ENCODE measurements at regions not wholly inside any gene's neighbourhood (a gene's known extent, or its start where the extent isn't known, plus 50 kb on each side); places are given as distances from the start of the nearest gene placed in this dataset.

DNA sequence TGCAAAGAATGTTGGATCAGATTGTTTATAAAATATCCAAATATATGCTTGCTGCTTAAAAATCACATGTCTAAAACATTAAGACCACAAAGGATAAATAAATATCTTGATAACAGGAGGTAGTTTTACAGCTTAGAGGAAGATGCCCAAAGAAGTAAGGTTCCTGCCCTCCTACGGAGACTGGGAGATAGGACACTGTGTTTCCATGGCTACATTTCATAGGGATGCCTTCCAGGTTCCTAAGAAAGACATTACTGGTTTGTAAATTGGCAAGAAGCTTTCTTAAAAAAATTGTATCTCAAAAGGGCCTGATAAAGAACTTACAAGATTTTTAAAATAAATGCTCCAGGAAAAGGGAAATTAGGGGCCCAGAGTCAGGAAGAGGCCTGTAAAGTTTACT is 437.2 kb downstream of the HINT1 start:
- no peak for DNase-seq (ENCODE audit: low spot score)

DNA sequence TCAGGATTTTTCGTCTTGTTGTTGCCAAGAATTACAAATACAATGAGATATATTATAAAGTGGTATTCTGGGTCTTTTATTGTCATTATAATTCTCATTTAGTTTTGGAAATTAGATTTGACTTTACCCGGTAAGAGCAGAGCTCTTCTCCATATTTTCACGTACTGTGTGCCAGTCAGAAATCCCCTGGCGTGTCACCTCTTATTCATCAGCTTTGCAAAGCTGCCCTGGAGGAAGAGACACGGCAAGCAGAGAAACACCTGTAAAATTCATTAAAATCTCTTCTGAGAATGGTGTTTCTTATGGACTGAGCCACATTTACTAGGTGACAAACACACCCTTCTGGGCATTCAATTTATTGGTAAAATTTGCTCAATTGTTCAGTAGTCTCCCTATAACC is 440.4 kb downstream of the HINT1 start:
- DNase-seq (ENCODE audit: low spot score), result no peak

DNA sequence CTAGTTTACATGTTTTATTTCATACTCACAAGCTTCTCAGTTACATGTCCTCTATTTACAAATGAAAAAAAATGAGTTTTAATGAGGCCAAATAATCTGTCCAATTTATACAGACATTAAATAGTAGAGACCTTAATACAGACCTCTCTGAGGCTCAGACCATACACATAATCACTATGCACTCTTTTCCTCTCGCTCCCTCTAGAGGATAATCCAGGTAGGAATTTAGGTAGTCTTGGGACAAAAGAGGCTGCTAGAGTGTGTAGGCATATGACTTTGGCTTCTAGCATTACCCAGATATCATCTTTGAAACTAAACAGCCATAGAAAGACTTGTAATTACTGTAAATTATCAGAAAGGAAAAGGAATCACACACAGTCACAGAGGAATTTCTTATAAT is 444.7 kb downstream of the HINT1 start:
- DNase-seq (ENCODE audit: low spot score), result peak; percentile 69

DNA sequence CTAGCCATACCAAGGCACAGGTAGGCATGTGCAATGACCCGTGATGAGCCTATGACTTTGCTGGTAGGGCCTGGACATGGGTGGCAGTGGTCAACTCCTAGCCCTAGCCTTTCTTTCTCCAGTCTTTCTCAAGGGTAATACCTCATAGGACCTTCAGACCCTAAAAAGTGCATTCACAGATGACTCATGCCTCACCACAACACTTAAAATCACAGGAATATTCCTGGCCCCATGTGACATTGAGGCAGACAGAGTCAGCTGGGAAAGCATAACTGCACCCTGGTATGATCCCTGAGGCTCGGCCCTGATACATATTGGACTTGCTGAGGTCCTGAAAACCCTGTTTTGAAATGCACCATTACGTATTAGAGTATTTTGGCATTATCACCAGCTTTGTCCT is 449.5 kb downstream of the HINT1 start:
- DNase-seq (ENCODE audit: low spot score), result no peak

GRCh38 chr5:130714200-130714599 is 450.9 kb downstream of the HINT1 start:
- DNase-seq (ENCODE audit: low spot score), result no peak

DNA sequence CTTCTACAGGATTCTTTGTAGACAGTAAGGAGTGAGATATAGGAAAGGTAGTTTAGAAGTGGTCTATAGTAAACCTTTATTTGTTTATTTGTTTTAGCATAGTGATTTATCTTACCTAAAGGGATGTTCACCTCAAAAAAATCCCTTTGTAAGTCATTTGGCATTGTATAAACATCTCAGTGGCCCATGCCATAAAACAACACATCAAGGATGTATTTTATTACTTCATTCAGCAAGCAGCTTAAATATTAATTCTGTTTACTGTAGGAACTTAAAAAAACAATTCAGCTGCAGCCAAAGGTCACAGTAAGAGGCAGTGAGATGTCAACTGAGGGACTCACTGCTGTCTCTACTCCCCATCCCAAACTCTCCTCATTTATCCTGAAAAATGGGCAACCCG is 452.7 kb downstream of the HINT1 start:
- no peak for DNase-seq (ENCODE audit: low spot score)

DNA sequence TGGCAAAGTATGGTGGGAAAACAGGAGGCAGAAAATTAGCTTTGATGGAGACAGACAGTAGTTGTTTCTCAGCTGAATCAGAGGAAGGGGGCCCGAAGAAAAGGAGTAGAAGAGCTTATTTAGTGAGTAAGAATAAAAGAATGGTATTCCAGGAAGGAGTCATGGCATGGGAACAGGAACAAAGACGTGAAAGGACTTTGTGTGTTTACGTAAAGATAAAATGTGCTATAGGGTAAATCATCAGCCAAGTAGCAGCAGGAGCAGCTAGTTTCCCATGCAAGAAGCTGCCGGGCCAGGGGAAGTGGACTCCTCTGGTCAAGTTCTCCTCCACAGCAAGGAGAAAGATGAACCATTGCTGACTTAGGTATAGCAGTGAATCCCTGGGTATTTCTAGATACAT is 454.5 kb downstream of the HINT1 start:
- DNase-seq (ENCODE audit: low spot score), result no peak

DNA sequence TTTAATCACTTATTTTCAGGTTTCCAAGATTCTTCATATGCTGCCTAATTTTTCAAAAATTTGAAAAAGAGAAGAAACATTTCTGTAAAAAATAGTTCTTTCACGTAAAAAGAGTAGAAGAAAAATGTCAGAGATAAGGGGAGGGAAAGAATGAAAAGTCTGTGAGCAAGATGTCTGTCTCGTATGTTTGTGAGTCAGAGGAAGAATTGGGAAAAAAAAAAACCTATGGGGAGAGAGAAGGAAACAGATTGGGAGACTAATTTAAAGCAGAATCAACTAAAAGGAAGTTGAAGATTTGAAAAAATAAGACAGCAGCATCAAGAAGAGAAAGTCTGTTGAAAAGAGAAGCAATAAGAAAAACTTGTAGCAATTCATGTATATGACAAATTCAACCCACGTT is 456.3 kb downstream of the HINT1 start:
- no peak for DNase-seq (ENCODE audit: low spot score)

- DNase-seq (ENCODE audit: low spot score), result no peak
Observed at GRCh38 chr5:130706696-130707095, 458.4 kb downstream of the HINT1 start.

- no peak for DNase-seq (ENCODE audit: low spot score)
Observed at GRCh38 chr5:130705368-130705767, 459.7 kb downstream of the HINT1 start.

GRCh38 chr5:130693509-130693908 is 471.5 kb downstream of the HINT1 start:
- peak; percentile 32 for DNase-seq (ENCODE audit: low spot score)

DNA sequence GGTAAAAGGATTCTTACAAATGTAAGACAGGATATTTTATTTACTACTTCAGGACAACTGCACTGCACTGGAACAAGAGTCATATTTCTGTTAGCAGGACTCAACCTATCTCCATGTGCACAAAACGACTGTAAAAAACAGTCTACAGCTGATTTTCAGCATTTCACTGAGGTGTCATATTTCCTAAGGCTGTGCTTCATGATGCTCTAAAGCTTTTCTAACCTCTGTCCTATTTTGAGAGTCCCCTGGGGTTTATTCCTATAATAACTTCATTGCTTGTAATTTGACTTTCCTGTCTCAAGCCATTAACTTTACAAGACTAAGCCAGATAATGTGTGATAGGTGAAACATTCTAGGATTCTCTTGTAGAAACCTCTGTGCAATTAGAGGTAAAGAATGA is 472.3 kb downstream of the HINT1 start:
- peak; percentile 15 for DNase-seq (ENCODE audit: low spot score)

GRCh38 chr5:130689831-130690230 is 475.2 kb downstream of the HINT1 start:
- no peak for DNase-seq (ENCODE audit: low spot score)

DNA sequence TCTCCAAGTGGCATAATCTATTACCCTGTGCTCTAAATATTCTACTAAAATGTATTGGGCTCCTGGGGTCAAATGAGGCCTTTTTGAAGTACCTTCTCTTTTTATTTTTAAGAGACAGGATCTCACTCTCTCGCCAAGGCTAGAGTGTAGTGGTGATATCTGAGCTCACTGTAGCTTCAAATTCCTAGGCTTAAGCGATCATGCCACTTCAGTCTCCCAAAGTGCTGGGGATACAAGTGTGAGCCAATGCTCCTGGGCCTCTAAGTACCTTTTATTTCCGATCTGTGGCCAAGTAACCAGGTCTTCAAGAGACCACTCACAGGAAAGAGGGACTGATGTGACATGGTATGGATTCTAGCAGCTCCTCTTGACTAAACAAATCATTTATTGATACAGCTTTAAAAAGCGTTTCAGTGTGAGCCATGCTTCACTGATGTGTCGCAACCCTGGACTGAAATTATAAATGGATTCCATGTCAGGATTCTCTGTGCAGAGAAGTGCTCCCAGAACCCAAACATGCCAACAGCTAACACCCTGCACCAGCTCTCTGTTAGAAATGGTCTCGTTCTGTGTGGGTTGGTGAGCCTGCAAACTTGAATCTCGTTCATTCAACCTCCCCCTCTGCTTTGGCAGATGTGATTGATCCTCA is 477.8 kb downstream of the HINT1 start:
- no peak for DNase-seq (ENCODE audit: low spot score)

GRCh38 chr5:130678637-130679036 is 486.4 kb downstream of the HINT1 start:
- DNase-seq (ENCODE audit: low spot score), result no peak

GRCh38 chr5:130666462-130666861 is 498.6 kb downstream of the HINT1 start:
- DNase-seq (ENCODE audit: low spot score), result no peak

GRCh38 chr5:130652176-130652575 is 512.9 kb downstream of the HINT1 start:
- DNase-seq (ENCODE audit: low spot score), result peak; percentile 38

DNA sequence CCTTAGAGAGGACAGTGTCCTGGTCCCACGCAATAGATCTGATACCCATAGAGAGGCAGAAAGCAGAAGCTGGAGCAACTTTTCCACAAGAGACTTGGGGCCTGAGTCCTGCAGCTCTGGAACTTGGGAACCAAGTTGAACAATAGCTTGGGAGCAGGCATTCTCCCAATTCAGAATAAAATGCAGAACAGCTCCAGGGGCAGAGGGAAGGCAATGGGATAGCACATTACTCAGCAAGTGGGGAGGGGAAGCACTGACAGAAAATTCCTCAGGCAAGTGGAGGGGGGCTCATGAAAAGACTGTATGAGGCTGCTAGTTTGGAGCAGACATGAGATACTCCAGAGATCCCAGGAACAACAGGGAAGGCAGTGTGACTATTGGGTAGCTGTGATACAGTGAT is 513.6 kb downstream of the HINT1 start:
- no peak for DNase-seq (ENCODE audit: low spot score)

GRCh38 chr5:130643321-130643720 is 521.7 kb downstream of the HINT1 start:
- DNase-seq (ENCODE audit: low spot score), result no peak

GRCh38 chr5:130642461-130642860 is 522.6 kb downstream of the HINT1 start:
- no peak for DNase-seq (ENCODE audit: low spot score)

DNA sequence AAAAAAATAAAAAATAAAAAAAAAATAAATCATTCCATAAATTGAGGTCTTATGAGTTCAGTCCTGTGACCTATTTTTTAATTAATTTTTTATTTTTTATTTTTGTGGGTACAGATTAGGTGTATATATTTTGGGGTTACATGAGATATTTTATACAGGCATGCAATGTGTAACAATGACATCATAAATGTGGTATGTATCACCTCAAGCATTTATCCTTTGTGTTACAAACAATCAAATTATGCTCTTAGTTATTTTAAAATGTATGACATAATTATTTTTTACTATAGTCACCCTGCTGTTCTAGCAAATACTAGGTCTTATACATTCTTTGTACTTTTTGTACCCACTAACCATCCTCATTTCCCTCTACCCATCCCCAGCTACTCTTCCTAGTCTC is 537.9 kb downstream of the HINT1 start:
- DNase-seq (ENCODE audit: low spot score), result no peak

DNA sequence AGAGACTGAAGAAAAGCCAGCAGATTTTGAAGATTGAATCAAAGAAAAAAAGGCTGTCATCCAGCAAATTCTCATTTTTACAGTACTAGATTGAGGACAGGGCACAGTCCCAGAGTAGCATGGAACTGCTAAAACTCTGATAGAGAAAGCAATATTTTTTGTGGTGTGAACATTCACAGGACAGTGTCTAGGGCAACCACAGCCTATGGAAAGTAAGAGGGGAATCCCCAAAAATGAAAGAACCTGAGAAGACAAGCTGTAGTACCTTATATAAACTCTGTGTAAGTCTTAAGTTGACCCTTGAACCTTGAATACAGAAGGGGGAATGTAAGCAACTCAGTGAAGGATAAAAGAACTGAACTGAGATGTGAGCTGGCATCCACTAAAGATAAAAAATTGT is 540.3 kb downstream of the HINT1 start:
- DNase-seq (ENCODE audit: low spot score), result no peak

DNA sequence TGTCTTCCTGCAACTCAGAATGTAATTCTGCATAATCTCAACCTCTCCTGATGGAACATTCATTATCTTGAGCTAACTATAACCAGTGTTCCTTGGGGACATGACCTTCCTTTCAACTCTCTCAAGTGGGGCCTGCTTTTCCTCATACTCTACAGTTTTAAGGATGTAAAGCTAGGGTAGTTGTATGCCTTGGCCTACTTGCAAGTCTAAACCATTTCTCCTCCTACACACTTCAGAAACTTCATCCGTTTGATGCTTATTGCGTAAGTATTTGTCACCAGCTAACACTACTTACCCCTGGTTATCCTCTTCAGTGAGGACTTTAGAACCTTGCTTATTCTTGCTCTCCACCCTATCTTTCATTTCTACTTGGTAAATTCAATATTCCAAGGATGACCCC is 548.9 kb downstream of the HINT1 start:
- DNase-seq (ENCODE audit: low spot score), result peak; percentile 48

- DNase-seq (ENCODE audit: low spot score), result no peak
Observed at GRCh38 chr5:130605234-130605633, 559.8 kb downstream of the HINT1 start.
